ENCODE measurements at regions not wholly inside any gene's neighbourhood (a gene's known extent, or its start where the extent isn't known, plus 50 kb on each side); places are given as distances from the start of the nearest gene placed in this dataset.

- TF ChIP-seq ZNF740 (CRISPR knock-in tag; IDR thresholded peaks at IDR 0.05) (no peak), SMC3 (IDR thresholded peaks at IDR 0.05; ENCODE audit: low read length) (peak; percentile 36), PAWR (CRISPR knock-in tag; IDR thresholded peaks at IDR 0.05; ENCODE audit: borderline replicate concordance) (no peak), KLF16 (CRISPR knock-in tag; IDR thresholded peaks at IDR 0.05) (0 out of 4 replicates have a peak, but pooled peaks of 1 of the 2 experiments have one; percentile 25), ZNF484 (CRISPR knock-in tag; IDR thresholded peaks at IDR 0.05; ENCODE audit: borderline replicate concordance, low read depth) (no peak), KLF12 (CRISPR knock-in tag; IDR thresholded peaks at IDR 0.05; ENCODE audit: borderline replicate concordance) (no peak), RXRA (CRISPR knock-in tag; IDR thresholded peaks at IDR 0.05) (no peak), FOXK1 (CRISPR knock-in tag; IDR thresholded peaks at IDR 0.05; ENCODE audit: borderline replicate concordance, low read depth) (no peak), ZNF670 (CRISPR knock-in tag; IDR thresholded peaks at IDR 0.05; ENCODE audit: borderline replicate concordance) (no peak), FOXA1 (IDR thresholded peaks at IDR 0.05) (no peak), FOXA1 (CRISPR knock-in tag; IDR thresholded peaks at IDR 0.05) (peak; percentile 58), DMAP1 (CRISPR knock-in tag; IDR thresholded peaks at IDR 0.05) (peak; percentile 25; the same call in 1 of the 2 replicates), ZNF547 (CRISPR knock-in tag; IDR thresholded peaks at IDR 0.05) (no peak), CENPBD1 (CRISPR knock-in tag; IDR thresholded peaks at IDR 0.05; ENCODE audit: borderline replicate concordance, low read depth) (no peak), ISL2 (CRISPR knock-in tag; IDR thresholded peaks at IDR 0.05) (peak; percentile 34; the same call in 1 of the 2 replicates), ZNF496 (CRISPR knock-in tag; IDR thresholded peaks at IDR 0.05; ENCODE audit: insufficient replicate concordance) (no peak), BHLHE40 (IDR thresholded peaks at IDR 0.05; ENCODE audit: low read length) (no peak), ZNF281 (CRISPR knock-in tag; IDR thresholded peaks at IDR 0.05; ENCODE audit: borderline replicate concordance) (no peak), KMT2A (CRISPR knock-in tag; IDR thresholded peaks at IDR 0.05) (no peak), FIP1L1 (IDR thresholded peaks at IDR 0.05; ENCODE audit: borderline replicate concordance, insufficient read depth, low read depth, low read length) (no peak), CERS6 (CRISPR knock-in tag; IDR thresholded peaks at IDR 0.05) (no peak), STAT6 (CRISPR knock-in tag; IDR thresholded peaks at IDR 0.05; ENCODE audit: borderline replicate concordance) (no peak), MTA1 (CRISPR knock-in tag; IDR thresholded peaks at IDR 0.05; ENCODE audit: borderline replicate concordance) (no peak)
Observed at GRCh38 chr17:69607162-69607834, 192.8 kb downstream of the MAP2K6 start (continued).

Measured in HepG2 (cell line).